Panc1 (cell line): ENCODE measurements at regions not wholly inside any gene's neighbourhood (a gene's known extent, or its start where the extent isn't known, plus 50 kb on each side); places are given as distances from the start of the nearest gene placed in this dataset.

Source experiments
- ATAC-seq: fragments of 200-7000 bp; cut with Tn5 transposase; 2 replicates; pipeline ENCODE4 v1.9.1; 2020; ENCODE audit warnings: mild to moderate bottlenecking, moderate library complexity
- BruUV-seq: library from RNA; stranded (reverse); fragments of 400-500 nt; replicated peaks from 2 replicates; lab custom pipeline; 2021; lab: Mats Ljungman, UMichigan
- CTCF ChIA-PET: fragments of 300-600 bp; sonication (Branson Sonifier 250); formaldehyde crosslinking; loops from one replicate; lab custom pipeline; 2022; ENCODE audit warnings: antibody characterized with exemption; lab: Charles Lee
- POLR2A ChIA-PET: fragments of 300-600 bp; sonication (Branson Sonifier 250); formaldehyde crosslinking; loops from one replicate; lab custom pipeline; 2022; ENCODE audit warnings: antibody characterized with exemption; lab: Charles Lee
- DNase-seq: peaks from one replicate; pipeline ENCODE4 v3.0.0-alpha.2; 2010; ENCODE audit warnings: low read depth, low spot score
- H3K27ac ChIP-seq: 2 replicates; pipeline ENCODE4 v1.5.1; 2011; ENCODE audit warnings: mild to moderate bottlenecking, low read length, inconsistent platforms
- H3K27me3 ChIP-seq: fragments of 200-500 bp; sonication (Bioruptor generic); 2 replicates; pipeline ENCODE4 v1.6.0; 2014; ENCODE audit warnings: low read length, inconsistent platforms; ENCODE audit not compliant: control insufficient read depth, insufficient read depth
- H3K36me3 ChIP-seq: fragments of 200-500 bp; sonication (Bioruptor generic); 2 replicates; pipeline ENCODE4 v1.5.1; 2014; ENCODE audit warnings: inconsistent platforms, mild to moderate bottlenecking, low read length, moderate library complexity; ENCODE audit not compliant: control insufficient read depth, insufficient read depth
- H3K4me1 ChIP-seq: 2 replicates; pipeline ENCODE4 v1.5.1; 2011; ENCODE audit warnings: inconsistent platforms, mild to moderate bottlenecking, low read length, moderate library complexity; ENCODE audit not compliant: control insufficient read depth, insufficient read depth
- H3K4me3 ChIP-seq, 2 experiments: 2 replicates each; pipeline ENCODE4 v1.5.1; 2011 to 2012; ENCODE audit warnings: low read depth in 2 of 2, low read length in 2 of 2, mild to moderate bottlenecking in 2 of 2, inconsistent platforms in 1 of 2, moderate library complexity in 1 of 2
- H3K9me3 ChIP-seq: fragments of 200-500 bp; sonication (Bioruptor generic); 2 replicates; pipeline ENCODE4 v1.5.1; 2014; ENCODE audit warnings: low read depth, mild to moderate bottlenecking, inconsistent platforms, low read length, moderate library complexity; ENCODE audit not compliant: control insufficient read depth, insufficient read depth
- POLR2AphosphoS5 ChIP-seq: IDR thresholded peaks from 2 replicates; pipeline ENCODE4 v1.6.1; 2012; ENCODE audit warnings: mild to moderate bottlenecking, low read depth, low read length, moderate library complexity
- SIN3A ChIP-seq: IDR thresholded peaks from 2 replicates; pipeline ENCODE4 v1.6.1; 2012; ENCODE audit warnings: low read depth, mild to moderate bottlenecking, low read length, moderate library complexity, borderline replicate concordance; ENCODE audit not compliant: insufficient read depth
- TCF7L2 ChIP-seq: IDR thresholded peaks from 2 replicates; pipeline ENCODE4 v1.6.1; 2011; ENCODE audit warnings: mild to moderate bottlenecking, low read depth, low read length, inconsistent platforms
- in situ Hi-C: cut with HindIII; loops from 2 replicates; pipeline ENCODE4 v1.10.0; 2016; ENCODE audit warnings: low sequenced_read_pairs, low pct_unique_long_range_greater_than_20kb
- intact Hi-C: fragments of 100-400 bp; cut with micrococcal nuclease; formaldehyde crosslinking; loops from one replicate; pipeline ENCODE4 v1.10.0; 2022; ENCODE audit not compliant: unreplicated experiment
- TF ChIP-seq, protein P1 (sequence below): fragments of 450-650 bp; IDR thresholded peaks from 2 replicates; pipeline ENCODE4 v1.5.1; 2017; ENCODE audit warnings: mild to moderate bottlenecking
- TF ChIP-seq, protein P2 (sequence below), 2 experiments: IDR thresholded peaks; 2 replicates each; pipeline ENCODE4 v1.6.1; 2011 to 2012; ENCODE audit warnings: low read depth in 2 of 2, control low read depth in 1 of 2, low read length in 1 of 2, mild to moderate bottlenecking in 1 of 2, moderate library complexity in 1 of 2; ENCODE audit not compliant: insufficient read depth in 1 of 2

DNA sequence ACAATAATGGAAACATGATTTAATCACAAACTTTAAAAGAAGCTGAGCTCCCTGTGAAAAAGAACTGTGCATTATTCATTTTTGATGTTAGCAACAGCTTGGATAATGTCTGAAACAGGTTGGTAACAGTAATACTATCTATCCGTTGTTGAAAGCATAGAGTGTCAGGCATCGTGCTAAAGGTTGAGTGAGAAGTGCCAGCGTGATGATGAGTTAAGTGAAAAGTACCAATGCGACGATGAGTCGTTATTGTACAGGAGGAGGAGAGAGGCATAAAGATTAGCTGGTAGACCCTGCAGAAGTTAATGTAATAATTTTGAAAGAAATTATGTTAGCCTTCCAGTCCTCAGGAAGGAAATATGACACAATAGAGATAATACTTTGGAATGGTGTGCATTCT, 593.6 kb downstream of the MAT2B start:
- no TSS peak for BruUV-seq

GRCh38 chr5:164115420-164115819, 610.0 kb downstream of the MAT2B start:
- no peak for TF ChIP-seq TCF7L2
- TF ChIP-seq, protein P1, sequence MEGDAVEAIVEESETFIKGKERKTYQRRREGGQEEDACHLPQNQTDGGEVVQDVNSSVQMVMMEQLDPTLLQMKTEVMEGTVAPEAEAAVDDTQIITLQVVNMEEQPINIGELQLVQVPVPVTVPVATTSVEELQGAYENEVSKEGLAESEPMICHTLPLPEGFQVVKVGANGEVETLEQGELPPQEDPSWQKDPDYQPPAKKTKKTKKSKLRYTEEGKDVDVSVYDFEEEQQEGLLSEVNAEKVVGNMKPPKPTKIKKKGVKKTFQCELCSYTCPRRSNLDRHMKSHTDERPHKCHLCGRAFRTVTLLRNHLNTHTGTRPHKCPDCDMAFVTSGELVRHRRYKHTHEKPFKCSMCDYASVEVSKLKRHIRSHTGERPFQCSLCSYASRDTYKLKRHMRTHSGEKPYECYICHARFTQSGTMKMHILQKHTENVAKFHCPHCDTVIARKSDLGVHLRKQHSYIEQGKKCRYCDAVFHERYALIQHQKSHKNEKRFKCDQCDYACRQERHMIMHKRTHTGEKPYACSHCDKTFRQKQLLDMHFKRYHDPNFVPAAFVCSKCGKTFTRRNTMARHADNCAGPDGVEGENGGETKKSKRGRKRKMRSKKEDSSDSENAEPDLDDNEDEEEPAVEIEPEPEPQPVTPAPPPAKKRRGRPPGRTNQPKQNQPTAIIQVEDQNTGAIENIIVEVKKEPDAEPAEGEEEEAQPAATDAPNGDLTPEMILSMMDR, result no peak
- Histone ChIP-seq H3K9me3 (no peaks in the 10 kb centered on the region; the same call in 1 of the 2 replicates), H3K27me3 (no peaks in the 10 kb centered on the region), H3K4me1 (no peaks in the 10 kb centered on the region), H3K36me3 (no peaks in the 10 kb centered on the region), H3K4me3 (no peak overlapping the region), H3K27ac (no peak overlapping the region)
- in situ Hi-C loops (no loop called here), intact Hi-C loops (no loop called here)
- DNase-seq, result no peak
- BruUV-seq, result no TSS peak
- POLR2A ChIA-PET, result no interaction called here
- CTCF ChIA-PET, result no interaction called here
- ATAC-seq, result no peak

More for the DNA sequence above, 593.6 kb downstream of the MAT2B start:
- TF ChIP-seq POLR2AphosphoS5 (no peak), SIN3A (no peak), TCF7L2 (no peak)
- TF ChIP-seq, protein P2, sequence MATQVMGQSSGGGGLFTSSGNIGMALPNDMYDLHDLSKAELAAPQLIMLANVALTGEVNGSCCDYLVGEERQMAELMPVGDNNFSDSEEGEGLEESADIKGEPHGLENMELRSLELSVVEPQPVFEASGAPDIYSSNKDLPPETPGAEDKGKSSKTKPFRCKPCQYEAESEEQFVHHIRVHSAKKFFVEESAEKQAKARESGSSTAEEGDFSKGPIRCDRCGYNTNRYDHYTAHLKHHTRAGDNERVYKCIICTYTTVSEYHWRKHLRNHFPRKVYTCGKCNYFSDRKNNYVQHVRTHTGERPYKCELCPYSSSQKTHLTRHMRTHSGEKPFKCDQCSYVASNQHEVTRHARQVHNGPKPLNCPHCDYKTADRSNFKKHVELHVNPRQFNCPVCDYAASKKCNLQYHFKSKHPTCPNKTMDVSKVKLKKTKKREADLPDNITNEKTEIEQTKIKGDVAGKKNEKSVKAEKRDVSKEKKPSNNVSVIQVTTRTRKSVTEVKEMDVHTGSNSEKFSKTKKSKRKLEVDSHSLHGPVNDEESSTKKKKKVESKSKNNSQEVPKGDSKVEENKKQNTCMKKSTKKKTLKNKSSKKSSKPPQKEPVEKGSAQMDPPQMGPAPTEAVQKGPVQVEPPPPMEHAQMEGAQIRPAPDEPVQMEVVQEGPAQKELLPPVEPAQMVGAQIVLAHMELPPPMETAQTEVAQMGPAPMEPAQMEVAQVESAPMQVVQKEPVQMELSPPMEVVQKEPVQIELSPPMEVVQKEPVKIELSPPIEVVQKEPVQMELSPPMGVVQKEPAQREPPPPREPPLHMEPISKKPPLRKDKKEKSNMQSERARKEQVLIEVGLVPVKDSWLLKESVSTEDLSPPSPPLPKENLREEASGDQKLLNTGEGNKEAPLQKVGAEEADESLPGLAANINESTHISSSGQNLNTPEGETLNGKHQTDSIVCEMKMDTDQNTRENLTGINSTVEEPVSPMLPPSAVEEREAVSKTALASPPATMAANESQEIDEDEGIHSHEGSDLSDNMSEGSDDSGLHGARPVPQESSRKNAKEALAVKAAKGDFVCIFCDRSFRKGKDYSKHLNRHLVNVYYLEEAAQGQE (IDR thresholded peaks at IDR 0.05; ENCODE audit: insufficient read depth in 1 of 2, low read depth in 2 of 2, low read length in 1 of 2), result no peak
- TF ChIP-seq, protein P1, result no peak
- Histone ChIP-seq H3K4me3 (no peak overlapping the region), H3K27me3 (no peaks in the 10 kb centered on the region), H3K9me3 (no peaks in the 10 kb centered on the region), H3K4me1 (no peaks in the 10 kb centered on the region), H3K36me3 (no peaks in the 10 kb centered on the region), H3K27ac (no peak overlapping the region)
- CTCF ChIA-PET, result no interaction called here
- intact Hi-C loops, result no loop called here
- no peak for DNase-seq
- in situ Hi-C loops, result no loop called here
- no peak for ATAC-seq
- POLR2A ChIA-PET, result no interaction called here
